Suprapubic skin (tissue), 3 donors: ENCODE measurements at regions not wholly inside any gene's neighbourhood (a gene's known extent, or its start where the extent isn't known, plus 50 kb on each side); places are given as distances from the start of the nearest gene placed in this dataset.

Experiments
- EP300 ChIP-seq: sonication (generic); formaldehyde crosslinking; IDR thresholded peaks from one replicate; pipeline ENCODE4 v1.6.1; 2017; ENCODE audit warnings: antibody characterized with exemption
- TF ChIP-seq, protein P1 (sequence below), 2 donors: fragments of 200-600 bp in 1 of 2; fragments of 450-650 bp in 1 of 2; sonication (generic) in 1 of 2; IDR thresholded peaks; one replicate each; pipeline ENCODE4 v1.5.1; 2016 to 2019; ENCODE audit warnings: antibody characterized with exemption in 2 of 2, mild to moderate bottlenecking in 1 of 2, moderate library complexity in 1 of 2

DNA sequence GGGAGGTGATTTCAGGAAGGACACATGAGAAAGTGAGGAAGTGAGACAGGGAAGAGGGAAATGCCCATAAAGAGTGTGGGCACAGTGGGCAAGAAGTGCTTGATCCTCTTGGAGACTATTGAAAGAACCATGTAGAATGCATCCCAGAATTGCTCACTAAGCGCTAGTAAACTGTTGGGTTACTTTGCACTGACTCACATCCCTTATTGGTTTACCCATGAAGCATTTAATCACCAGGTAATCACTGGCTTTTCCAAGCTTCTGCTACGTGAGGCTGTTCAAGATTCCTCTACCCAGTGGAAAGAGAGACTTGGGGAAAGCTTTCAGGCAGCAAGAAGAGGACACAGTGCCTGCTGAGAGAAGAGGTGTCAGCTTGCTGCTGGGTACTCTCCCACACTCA is 410.0 kb upstream of the JAG1 start:
- TF ChIP-seq, protein P1, sequence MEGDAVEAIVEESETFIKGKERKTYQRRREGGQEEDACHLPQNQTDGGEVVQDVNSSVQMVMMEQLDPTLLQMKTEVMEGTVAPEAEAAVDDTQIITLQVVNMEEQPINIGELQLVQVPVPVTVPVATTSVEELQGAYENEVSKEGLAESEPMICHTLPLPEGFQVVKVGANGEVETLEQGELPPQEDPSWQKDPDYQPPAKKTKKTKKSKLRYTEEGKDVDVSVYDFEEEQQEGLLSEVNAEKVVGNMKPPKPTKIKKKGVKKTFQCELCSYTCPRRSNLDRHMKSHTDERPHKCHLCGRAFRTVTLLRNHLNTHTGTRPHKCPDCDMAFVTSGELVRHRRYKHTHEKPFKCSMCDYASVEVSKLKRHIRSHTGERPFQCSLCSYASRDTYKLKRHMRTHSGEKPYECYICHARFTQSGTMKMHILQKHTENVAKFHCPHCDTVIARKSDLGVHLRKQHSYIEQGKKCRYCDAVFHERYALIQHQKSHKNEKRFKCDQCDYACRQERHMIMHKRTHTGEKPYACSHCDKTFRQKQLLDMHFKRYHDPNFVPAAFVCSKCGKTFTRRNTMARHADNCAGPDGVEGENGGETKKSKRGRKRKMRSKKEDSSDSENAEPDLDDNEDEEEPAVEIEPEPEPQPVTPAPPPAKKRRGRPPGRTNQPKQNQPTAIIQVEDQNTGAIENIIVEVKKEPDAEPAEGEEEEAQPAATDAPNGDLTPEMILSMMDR (IDR thresholded peaks at IDR 0.05): no peak
- TF ChIP-seq EP300: no peak
